DMS53 (cell line): ENCODE measurements at regions not wholly inside any gene's neighbourhood (a gene's known extent, or its start where the extent isn't known, plus 50 kb on each side); places are given as distances from the start of the nearest gene placed in this dataset.
"Not testable (repeated sequence)": the region's sequence is repeated elsewhere in the genome, so short reads cannot be mapped to it uniquely, and the experiment has no call there.

ENCODE experiments used
- DNase-seq: peaks from one replicate; lab custom pipeline; 2025; lab: John Stamatoyannopoulos, UW

GRCh38 chr6:6869094-6869493 is 238.7 kb upstream of the RREB1 start:
- DNase-seq = no peak

- DNase-seq = no peak
These were observed 236.8 kb upstream of the RREB1 start for GRCh38 chr6:6870921-6871320.

- DNase-seq = no peak
These were observed 235.1 kb upstream of the RREB1 start for GRCh38 chr6:6872459-6873344.

- no peak for DNase-seq
These were observed 234.0 kb upstream of the RREB1 start for GRCh38 chr6:6873778-6874177.

GRCh38 chr6:6875818-6876470 is 231.8 kb upstream of the RREB1 start:
- peak; percentile 46 for DNase-seq

GRCh38 chr6:6877792-6878191 is 230.0 kb upstream of the RREB1 start:
- not testable (repeated sequence) for DNase-seq

GRCh38 chr6:6878887-6879585 is 228.7 kb upstream of the RREB1 start:
- no peak for DNase-seq

- peak; percentile 22 for DNase-seq
These were observed 228.2 kb upstream of the RREB1 start for GRCh38 chr6:6879586-6879974.

GRCh38 chr6:6880745-6881437 is 226.9 kb upstream of the RREB1 start:
- DNase-seq = no peak

GRCh38 chr6:6881438-6882225 is 226.1 kb upstream of the RREB1 start:
- DNase-seq = no peak

- DNase-seq = no peak
These were observed 225.2 kb upstream of the RREB1 start for GRCh38 chr6:6882592-6882991.

- peak; percentile 14 for DNase-seq
These were observed 224.8 kb upstream of the RREB1 start for GRCh38 chr6:6883011-6883410.

GRCh38 chr6:6884193-6884627 is 223.6 kb upstream of the RREB1 start:
- no peak for DNase-seq

- DNase-seq = no peak
These were observed 222.8 kb upstream of the RREB1 start for GRCh38 chr6:6884916-6885315.

GRCh38 chr6:6885521-6886170 is 222.1 kb upstream of the RREB1 start:
- peak; percentile 59 for DNase-seq

GRCh38 chr6:6886171-6886885 is 221.4 kb upstream of the RREB1 start:
- no peak for DNase-seq

GRCh38 chr6:6886886-6887285 is 220.9 kb upstream of the RREB1 start:
- DNase-seq = no peak

- no peak for DNase-seq
These were observed 218.2 kb upstream of the RREB1 start for GRCh38 chr6:6889601-6890000.

- DNase-seq = peak; percentile 57
These were observed 217.3 kb upstream of the RREB1 start for GRCh38 chr6:6890400-6890858.

- peak; percentile 95 for DNase-seq
These were observed 216.5 kb upstream of the RREB1 start for GRCh38 chr6:6891125-6891721.
